Spleen (tissue), 11 donors: ENCODE measurements at regions not wholly inside any gene's neighbourhood (a gene's known extent, or its start where the extent isn't known, plus 50 kb on each side); places are given as distances from the start of the nearest gene placed in this dataset.

Source experiments
- DNase-seq: peaks from one replicate; pipeline ENCODE4 v3.0.0-alpha.2; 2020
- H3K27ac ChIP-seq, 8 donors: fragments of 200-600 bp; sonication (generic) in 7 of 8; 1 replicate in 4 of 8; 2 replicates in 4 of 8; pipeline versions ENCODE4 v1.5.0 to v1.8.0; 2016 to 2021; ENCODE audit warnings: inconsistent platforms in 4 of 8, mild to moderate bottlenecking in 4 of 8, moderate library complexity in 1 of 8
- H3K27me3 ChIP-seq, 7 donors: fragments of 200-600 bp; sonication (generic) in 6 of 7; replicated peaks in 1 of 7; 1 replicate in 4 of 7; 2 replicates in 3 of 7; pipeline versions ENCODE4 v1.5.0 to v1.8.0; 2016 to 2021; ENCODE audit warnings: inconsistent platforms in 3 of 7, mild to moderate bottlenecking in 1 of 7
- H3K36me3 ChIP-seq, 6 donors: fragments of 200-600 bp; sonication (generic) in 5 of 6; 1 replicate in 4 of 6; 2 replicates in 2 of 6; pipeline versions ENCODE4 v1.5.0 to v1.8.0; 2016 to 2021; ENCODE audit warnings: inconsistent platforms in 2 of 6
- H3K4me1 ChIP-seq, 6 donors: fragments of 200-600 bp; sonication (generic) in 5 of 6; 1 replicate in 3 of 6; 2 replicates in 3 of 6; pipeline versions ENCODE4 v1.5.0 to v1.8.0; 2016 to 2021; ENCODE audit warnings: inconsistent platforms in 3 of 6
- H3K4me3 ChIP-seq, 8 donors: fragments of 200-600 bp; sonication (generic) in 7 of 8; 1 replicate in 4 of 8; 2 replicates in 4 of 8; pipeline versions ENCODE4 v1.5.0 to v1.8.0; 2016 to 2021; ENCODE audit warnings: inconsistent platforms in 4 of 8, mild to moderate bottlenecking in 4 of 8, moderate library complexity in 2 of 8
- H3K9me3 ChIP-seq, 8 donors: fragments of 200-600 bp; sonication (generic) in 7 of 8; 1 replicate in 4 of 8; 2 replicates in 4 of 8; pipeline versions ENCODE4 v1.5.0 to v1.8.0; 2016 to 2021; ENCODE audit warnings: inconsistent platforms in 4 of 8
- POLR2A ChIP-seq, 3 donors: fragments of 450-650 bp; IDR thresholded peaks; one replicate each; pipeline ENCODE4 v1.5.1; 2017; ENCODE audit warnings: antibody characterized with exemption in 3 of 3, mild to moderate bottlenecking in 1 of 3
- POLR2AphosphoS5 ChIP-seq, 3 donors: sonication (generic); formaldehyde crosslinking; IDR thresholded peaks; one replicate each; pipeline ENCODE4 v1.5.1; 2017; ENCODE audit warnings: antibody characterized with exemption in 3 of 3
- WGBS, 5 donors: extraction: QIAGEN DNeasy Blood & Tissue Kit in 3 of 5; methylation state at CpG; one replicate each; pipeline versions ENCODE4 v1.1.5 to v1.1.7; 2013 to 2018; 5-methylcytosine and 5-hydroxymethylcytosine counted together
- intact Hi-C: fragments of 100-400 bp; cut with DNase I; formaldehyde crosslinking; loops from one replicate; pipeline ENCODE4 v1.15.0; 2023; ENCODE audit warnings: low total_unique reads
- TF ChIP-seq, protein P1 (sequence below), 11 experiments: fragments of 200-600 bp in 7 of 11; fragments of 450-650 bp in 4 of 11; sonication (generic) in 4 of 11; IDR thresholded peaks in 8 of 11; conservative IDR thresholded peaks in 3 of 11; 1 replicate in 7 of 11; 2 replicates in 4 of 11; pipeline versions ENCODE4 v1.4.0 to v1.8.0; 2016 to 2021; ENCODE audit warnings: antibody characterized with exemption in 11 of 11, inconsistent platforms in 4 of 11, mild to moderate bottlenecking in 1 of 11
- donor health status: healthy with polysubstance abuse.
- donor health status: DM: no; HTN: no; CAD: no; lungs with moderate emphysema.
- donor health status: DM: no; HTN: no; CAD: no.
- donor health status: Bipolar disorder and iron deficiency.
- donor health status: healthy.
- donor health status: DM: no; HTN: no; CAD: no.
- donor health status: DM: yes; HTN: yes; CAD: no.

GRCh38 chr13:105153611-105154010, 1381.9 kb downstream of the EFNB2 start:
- Histone ChIP-seq H3K4me1 (no peaks in the 10 kb centered on the region), H3K27ac (no peak overlapping the region), H3K4me3 (no peak overlapping the region), H3K36me3 (no peaks in the 10 kb centered on the region), H3K27me3 (no peaks in the 10 kb centered on the region), H3K9me3 (no peaks in the 10 kb centered on the region)
- TF ChIP-seq POLR2AphosphoS5 (IDR thresholded peaks at IDR 0.05): no peak
- TF ChIP-seq, protein P1, sequence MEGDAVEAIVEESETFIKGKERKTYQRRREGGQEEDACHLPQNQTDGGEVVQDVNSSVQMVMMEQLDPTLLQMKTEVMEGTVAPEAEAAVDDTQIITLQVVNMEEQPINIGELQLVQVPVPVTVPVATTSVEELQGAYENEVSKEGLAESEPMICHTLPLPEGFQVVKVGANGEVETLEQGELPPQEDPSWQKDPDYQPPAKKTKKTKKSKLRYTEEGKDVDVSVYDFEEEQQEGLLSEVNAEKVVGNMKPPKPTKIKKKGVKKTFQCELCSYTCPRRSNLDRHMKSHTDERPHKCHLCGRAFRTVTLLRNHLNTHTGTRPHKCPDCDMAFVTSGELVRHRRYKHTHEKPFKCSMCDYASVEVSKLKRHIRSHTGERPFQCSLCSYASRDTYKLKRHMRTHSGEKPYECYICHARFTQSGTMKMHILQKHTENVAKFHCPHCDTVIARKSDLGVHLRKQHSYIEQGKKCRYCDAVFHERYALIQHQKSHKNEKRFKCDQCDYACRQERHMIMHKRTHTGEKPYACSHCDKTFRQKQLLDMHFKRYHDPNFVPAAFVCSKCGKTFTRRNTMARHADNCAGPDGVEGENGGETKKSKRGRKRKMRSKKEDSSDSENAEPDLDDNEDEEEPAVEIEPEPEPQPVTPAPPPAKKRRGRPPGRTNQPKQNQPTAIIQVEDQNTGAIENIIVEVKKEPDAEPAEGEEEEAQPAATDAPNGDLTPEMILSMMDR (IDR thresholded peaks at IDR 0.05 in 8 of 11, conservative IDR thresholded peaks at IDR 0.05 in 3 of 11): no peak
- TF ChIP-seq POLR2A (IDR thresholded peaks at IDR 0.05): no peak
- intact Hi-C loops: no loop called here
- 74 to 90% (median 84%) methylated on average over 1 of the region's 1 CpG for WGBS, 5 donors
- no peak for DNase-seq

DNA sequence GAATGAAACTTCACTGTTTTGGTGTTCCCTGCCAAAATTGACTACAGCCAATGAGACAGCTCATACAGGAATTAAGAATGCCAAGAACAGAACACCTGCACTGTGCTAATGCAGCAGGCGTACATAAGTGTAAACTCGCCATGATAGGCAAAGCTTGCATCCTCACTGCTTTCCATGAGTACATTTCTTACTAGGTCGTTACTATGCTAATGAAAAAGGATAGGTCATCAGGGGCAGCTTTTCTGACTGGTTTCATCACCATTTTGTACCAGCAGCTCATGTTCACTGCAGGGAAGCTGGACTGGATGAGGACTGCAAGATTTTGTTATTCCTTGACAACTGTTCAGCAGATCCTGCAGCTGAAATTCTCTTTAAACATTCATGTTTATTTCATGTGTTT, 1383.8 kb downstream of the EFNB2 start:
- no peak for DNase-seq
- no peaks in the 10 kb centered on the region for H3K36me3 ChIP-seq
- no peak overlapping the region for H3K4me3 ChIP-seq
- WGBS, 5 donors: 79 to 95% (median 88%) methylated on average over 3 of the region's 3 CpGs
- H3K27me3 ChIP-seq: no peaks in the 10 kb centered on the region
- no peaks in the 10 kb centered on the region for H3K9me3 ChIP-seq
- H3K4me1 ChIP-seq: no peaks in the 10 kb centered on the region
- H3K27ac ChIP-seq: no peak overlapping the region
- TF ChIP-seq POLR2A (IDR thresholded peaks at IDR 0.05) (no peak), POLR2AphosphoS5 (IDR thresholded peaks at IDR 0.05) (no peak)
- TF ChIP-seq, protein P1 (IDR thresholded peaks at IDR 0.05 in 8 of 11, conservative IDR thresholded peaks at IDR 0.05 in 3 of 11): no peak
- intact Hi-C loops: no loop called here

DNA sequence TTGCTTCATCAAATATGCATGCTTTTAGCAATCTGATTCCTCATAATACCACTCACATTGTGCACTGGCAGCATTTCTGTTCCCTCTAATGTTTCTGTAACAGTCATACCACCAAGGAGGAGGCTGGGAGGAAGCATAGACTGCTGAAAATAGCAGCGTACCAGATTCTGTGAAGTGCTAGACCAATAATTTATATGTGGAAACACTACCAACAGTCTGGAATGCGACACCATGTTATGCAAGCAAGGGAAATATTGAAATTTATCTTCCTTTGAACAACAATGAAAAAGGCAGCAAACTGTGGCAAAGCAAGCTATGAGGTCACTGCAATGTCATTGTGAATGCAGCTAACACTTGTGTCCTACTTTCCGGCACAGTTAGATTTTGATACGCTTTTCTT, 1388.0 kb downstream of the EFNB2 start:
- TF ChIP-seq POLR2AphosphoS5 (IDR thresholded peaks at IDR 0.05) (no peak), POLR2A (IDR thresholded peaks at IDR 0.05) (no peak)
- TF ChIP-seq, protein P1 (IDR thresholded peaks at IDR 0.05 in 8 of 11, conservative IDR thresholded peaks at IDR 0.05 in 3 of 11): no peak
- no peak overlapping the region for H3K27ac ChIP-seq
- DNase-seq: no peak
- intact Hi-C loops: no loop called here
- no peak overlapping the region for H3K4me3 ChIP-seq
- H3K9me3 ChIP-seq: no peaks in the 10 kb centered on the region
- H3K27me3 ChIP-seq: no peaks in the 10 kb centered on the region
- H3K4me1 ChIP-seq: no peaks in the 10 kb centered on the region
- WGBS, 5 donors: 54 to 80% (median 66%) methylated on average over 4 of the region's 4 CpGs
- H3K36me3 ChIP-seq: no peaks in the 10 kb centered on the region

DNA sequence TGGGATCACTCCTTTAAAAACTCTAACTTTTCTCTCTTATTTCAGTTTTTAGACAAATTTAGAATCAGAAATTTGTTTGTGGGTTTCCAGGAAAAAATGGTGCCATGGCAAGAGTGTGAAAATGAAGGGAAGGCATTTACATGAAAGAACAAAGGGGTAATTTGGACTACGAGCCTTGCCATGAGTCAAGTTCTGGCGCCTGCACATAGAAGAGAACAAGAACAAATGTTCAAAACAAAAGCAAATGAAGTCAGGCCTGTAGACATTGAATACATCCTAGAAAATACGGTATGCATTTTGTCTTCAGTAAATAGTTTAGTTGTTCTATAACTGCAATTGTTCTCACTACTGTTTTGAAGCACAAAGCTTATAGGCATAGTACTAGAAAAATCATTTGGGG, 1390.5 kb downstream of the EFNB2 start:
- 85 to 98% (median 91%) methylated on average over 3 of the region's 3 CpGs for WGBS, 5 donors
- Histone ChIP-seq H3K4me1 (peaks cover 0 to 8% (median 2%) of the 10 kb centered on the region in 6 donors), H3K27ac (no peak overlapping the region), H3K36me3 (no peaks in the 10 kb centered on the region), H3K9me3 (no peaks in the 10 kb centered on the region), H3K4me3 (no peak overlapping the region), H3K27me3 (no peaks in the 10 kb centered on the region)
- no peak for DNase-seq
- intact Hi-C loops: no loop called here
- TF ChIP-seq POLR2AphosphoS5 (IDR thresholded peaks at IDR 0.05): no peak
- TF ChIP-seq POLR2A (IDR thresholded peaks at IDR 0.05): no peak
- TF ChIP-seq, protein P1 (IDR thresholded peaks at IDR 0.05 in 8 of 11, conservative IDR thresholded peaks at IDR 0.05 in 3 of 11): no peak
